Prostate gland (tissue), 2 donors: ENCODE measurements at regions not wholly inside any gene's neighbourhood (a gene's known extent, or its start where the extent isn't known, plus 50 kb on each side); places are given as distances from the start of the nearest gene placed in this dataset.

Source experiments
- DNase-seq: peaks from one replicate; pipeline ENCODE4 v3.0.0-alpha.2; 2019; ENCODE audit warnings: low spot score
- H3K27ac ChIP-seq, 2 donors: fragments of 200-600 bp; sonication (generic); 2 replicates each; pipeline ENCODE4 v1.5.1; 2017 to 2019
- H3K27me3 ChIP-seq: fragments of 200-600 bp; sonication (generic); replicated peaks from 2 replicates; pipeline ENCODE4 v1.5.1; 2019; ENCODE audit not compliant: insufficient read depth
- H3K36me3 ChIP-seq, 2 donors: fragments of 200-600 bp; sonication (generic); 1 replicate in 1 of 2; 2 replicates in 1 of 2; pipeline versions ENCODE4 v1.5.1 to v1.8.1; 2017 to 2019
- H3K4me1 ChIP-seq: fragments of 200-600 bp; sonication (generic); replicated peaks from 2 replicates; pipeline ENCODE4 v1.5.1; 2019
- H3K4me3 ChIP-seq, 2 donors: fragments of 200-600 bp; sonication (generic); 2 replicates each; pipeline ENCODE4 v1.5.1; 2017 to 2019
- H3K9me3 ChIP-seq: fragments of 200-600 bp; sonication (generic); 2 replicates; pipeline ENCODE4 v1.5.1; 2017
- CTCF ChIP-seq, 4 experiments: fragments of 200-600 bp in 2 of 4; fragments of 450-650 bp in 2 of 4; sonication (generic) in 2 of 4; IDR thresholded peaks; 1 replicate in 3 of 4; 2 replicates in 1 of 4; pipeline ENCODE4 v1.5.1; 2016 to 2019; ENCODE audit warnings: antibody characterized with exemption in 4 of 4, mild to moderate bottlenecking in 2 of 4, moderate library complexity in 2 of 4
- POLR2A ChIP-seq: fragments of 450-650 bp; IDR thresholded peaks from one replicate; pipeline ENCODE4 v1.6.1; 2016; ENCODE audit warnings: antibody characterized with exemption, mild to moderate bottlenecking
- POLR2AphosphoS5 ChIP-seq: sonication (generic); formaldehyde crosslinking; IDR thresholded peaks from one replicate; pipeline ENCODE4 v1.6.1; 2017; ENCODE audit warnings: antibody characterized with exemption
- WGBS: methylation state at CpG from one replicate; pipeline ENCODE4 v1.1.5; 2018; 5-methylcytosine and 5-hydroxymethylcytosine counted together
- intact Hi-C: fragments of 100-400 bp; cut with DNase I; formaldehyde crosslinking; loops from one replicate; pipeline ENCODE4 v1.14.2; 2022

GRCh38 chr4:122309988-122310626 is 68.7 kb upstream of the ADAD1 start:
- Histone ChIP-seq H3K4me3 (no peak overlapping the region), H3K27ac (no peak overlapping the region), H3K9me3 (no peaks in the 10 kb centered on the region), H3K36me3 (no peaks in the 10 kb centered on the region), H3K27me3 (no peaks in the 10 kb centered on the region), H3K4me1 (no peaks in the 10 kb centered on the region)
- 86% methylated on average over 3 of the region's 3 CpGs for WGBS
- TF ChIP-seq POLR2AphosphoS5 (no peak), CTCF (IDR thresholded peaks at IDR 0.05) (peak in 1 of 4 experiments; percentile 12)
- intact Hi-C loops: no loop called here
- DNase-seq: no peak

GRCh38 chr4:122313006-122313646 is 65.7 kb upstream of the ADAD1 start:
- TF ChIP-seq POLR2A (no peak), CTCF (IDR thresholded peaks at IDR 0.05) (no peak), POLR2AphosphoS5 (no peak)
- intact Hi-C loops: no loop called here
- DNase-seq: no peak
- Histone ChIP-seq H3K4me1 (no peaks in the 10 kb centered on the region), H3K27ac (no peak overlapping the region), H3K9me3 (no peaks in the 10 kb centered on the region), H3K4me3 (no peak overlapping the region), H3K36me3 (no peaks in the 10 kb centered on the region), H3K27me3 (no peaks in the 10 kb centered on the region)
- 86% methylated on average over 1 of the region's 1 CpG for WGBS

GRCh38 chr4:122326908-122327307 is 51.9 kb upstream of the ADAD1 start:
- no peaks in the 10 kb centered on the region for H3K9me3 ChIP-seq
- no peaks in the 10 kb centered on the region for H3K36me3 ChIP-seq
- no peaks in the 10 kb centered on the region for H3K4me1 ChIP-seq
- WGBS: 76% methylated on average over 1 of the region's 1 CpG
- H3K4me3 ChIP-seq: no peak overlapping the region
- DNase-seq: no peak
- H3K27ac ChIP-seq: no peak overlapping the region
- intact Hi-C loops: no loop called here
- no peak for TF ChIP-seq CTCF (IDR thresholded peaks at IDR 0.05)
- no peak for TF ChIP-seq POLR2AphosphoS5
- no peaks in the 10 kb centered on the region for H3K27me3 ChIP-seq

- Histone ChIP-seq H3K27me3 (no peaks in the 10 kb centered on the region), H3K9me3 (no peaks in the 10 kb centered on the region), H3K4me1 (no peaks in the 10 kb centered on the region), H3K4me3 (no peak overlapping the region), H3K27ac (no peak overlapping the region), H3K36me3 (no peaks in the 10 kb centered on the region)
- 97% methylated on average over 1 of the region's 1 CpG for WGBS
- intact Hi-C loops: no loop called here
- no peak for DNase-seq
- no peak for TF ChIP-seq POLR2A
- TF ChIP-seq POLR2AphosphoS5: no peak
- TF ChIP-seq CTCF (IDR thresholded peaks at IDR 0.05): no peak
Measured at GRCh38 chr4:122328893-122329292, 49.9 kb upstream of the ADAD1 start.
